HEK293 (cell line): ENCODE measurements at regions not wholly inside any gene's neighbourhood (a gene's known extent, or its start where the extent isn't known, plus 50 kb on each side); places are given as distances from the start of the nearest gene placed in this dataset.

ENCODE experiments used
- CTCF ChIA-PET: fragments of 350-600 bp; formaldehyde crosslinking; extraction: SDS; loops from one replicate; lab custom pipeline; 2021; ENCODE audit warnings: antibody characterized with exemption; lab: Yijun Ruan, JAX
- POLR2A ChIA-PET: fragments of 300-600 bp; formaldehyde crosslinking; extraction: SDS; loops from one replicate; lab custom pipeline; 2020; ENCODE audit warnings: antibody characterized with exemption, inconsistent platforms; lab: Yijun Ruan, JAX
- H3K27ac ChIP-seq: fragments of 200-500 bp; sonication (Bioruptor generic); 2 replicates; pipeline ENCODE4 v1.5.1; 2014; ENCODE audit warnings: low read depth, low read length, control low read depth, inconsistent platforms; ENCODE audit errors: extremely low read depth
- H3K36me3 ChIP-seq, 2 experiments: fragments of 200-500 bp in 1 of 2; sonication (Bioruptor generic) in 1 of 2; 1 replicate in 1 of 2; 2 replicates in 1 of 2; pipeline ENCODE4 v1.5.1; 2014 to 2017; ENCODE audit warnings: inconsistent platforms in 2 of 2, low read length in 2 of 2; ENCODE audit not compliant: control insufficient read depth in 2 of 2, insufficient read depth in 1 of 2
- H3K4me1 ChIP-seq: fragments of 200-500 bp; sonication (Bioruptor generic); 2 replicates; pipeline ENCODE4 v1.5.1; 2014; ENCODE audit warnings: mild to moderate bottlenecking, low read length, inconsistent platforms; ENCODE audit not compliant: control insufficient read depth, insufficient read depth
- H3K4me3 ChIP-seq: 2 replicates; pipeline ENCODE4 v1.5.1; 2011; ENCODE audit warnings: low read depth, mild to moderate bottlenecking, control low read depth, low read length, moderate library complexity
- H3K9me3 ChIP-seq: fragments of 200-500 bp; sonication (Bioruptor generic); 2 replicates; pipeline ENCODE4 v1.5.1; 2014; ENCODE audit warnings: low read depth, low read length, inconsistent platforms; ENCODE audit not compliant: control insufficient read depth, insufficient read depth
- KLF8 ChIP-seq: fragments of 450-650 bp; formaldehyde crosslinking; IDR thresholded peaks from 2 replicates; pipeline ENCODE4 v1.5.1; 2016; ENCODE audit warnings: missing biosample characterization, missing genetic modification characterization
- PRDM10 ChIP-seq: fragments of 450-650 bp; formaldehyde crosslinking; IDR thresholded peaks from 2 replicates; pipeline ENCODE4 v1.5.1; 2016; ENCODE audit warnings: missing biosample characterization, missing genetic modification characterization
- REPIN1 ChIP-seq: fragments of 450-650 bp; formaldehyde crosslinking; IDR thresholded peaks from 2 replicates; pipeline ENCODE4 v1.5.1; 2017; ENCODE audit warnings: missing biosample characterization, missing genetic modification characterization, low read depth
- ZBTB7A ChIP-seq: fragments of 450-650 bp; formaldehyde crosslinking; IDR thresholded peaks from 2 replicates; pipeline ENCODE4 v1.5.1; 2016; ENCODE audit warnings: low read depth, missing biosample characterization, missing genetic modification characterization
- ZNF362 ChIP-seq: fragments of 450-650 bp; formaldehyde crosslinking; IDR thresholded peaks from 2 replicates; pipeline ENCODE4 v1.5.1; 2016; ENCODE audit warnings: missing biosample characterization, missing genetic modification characterization
- ZNF394 ChIP-seq: fragments of 450-650 bp; formaldehyde crosslinking; IDR thresholded peaks from 2 replicates; pipeline ENCODE4 v1.5.1; 2016; ENCODE audit warnings: missing biosample characterization, missing genetic modification characterization, mild to moderate bottlenecking, moderate library complexity, borderline replicate concordance
- ZNF571 ChIP-seq: fragments of 450-650 bp; formaldehyde crosslinking; IDR thresholded peaks from 2 replicates; pipeline ENCODE4 v1.5.0; 2017; ENCODE audit warnings: missing biosample characterization, missing genetic modification characterization
- TF ChIP-seq, protein P1 (sequence below): sonication (generic); formaldehyde crosslinking; IDR thresholded peaks from 2 replicates; pipeline ENCODE4 v1.8.1; 2022; ENCODE audit warnings: mild to moderate bottlenecking, moderate library complexity, missing genetic modification reagents
- TF ChIP-seq, protein P2 (sequence below): fragments of 450-650 bp; formaldehyde crosslinking; IDR thresholded peaks from 2 replicates; pipeline ENCODE4 v1.5.1; 2016; ENCODE audit warnings: missing biosample characterization, missing genetic modification characterization
- TF ChIP-seq, protein P3 (sequence below): IDR thresholded peaks from 2 replicates; pipeline ENCODE4 v1.6.1; 2011; ENCODE audit warnings: mild to moderate bottlenecking, low read depth, low read length, borderline replicate concordance
- TF ChIP-seq, protein P4 (sequence below): fragments of 450-650 bp; formaldehyde crosslinking; IDR thresholded peaks from 2 replicates; pipeline ENCODE4 v1.5.1; 2017; ENCODE audit warnings: missing biosample characterization, mild to moderate bottlenecking, missing genetic modification characterization, moderate library complexity
- TF ChIP-seq, protein P5 (sequence below): fragments of 450-650 bp; formaldehyde crosslinking; IDR thresholded peaks from 2 replicates; pipeline ENCODE4 v1.5.1; 2016; ENCODE audit warnings: missing biosample characterization, missing genetic modification characterization

DNA sequence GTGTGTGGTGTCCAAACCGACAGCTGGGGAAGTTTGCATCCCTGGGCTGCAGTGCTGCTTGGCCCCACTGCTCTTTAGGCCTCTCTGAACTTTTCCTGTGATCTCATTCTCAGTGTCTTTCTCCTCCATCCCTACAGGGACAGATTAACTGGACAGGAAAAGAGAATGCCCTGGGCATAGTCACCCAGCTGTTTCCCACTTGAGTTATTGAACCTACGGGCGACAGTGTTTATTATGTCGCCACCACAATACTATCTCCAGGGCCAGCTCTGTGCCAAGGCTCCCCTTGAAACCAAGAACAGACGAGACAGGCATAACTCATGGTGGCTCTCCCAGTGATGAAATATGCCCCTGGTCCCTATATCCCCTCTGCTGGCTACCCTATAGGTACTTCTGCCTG is 147.8 kb upstream of the EPHA7 start:
- no peak overlapping the region for H3K27ac ChIP-seq
- H3K4me1 ChIP-seq, result no peaks in the 10 kb centered on the region
- H3K4me3 ChIP-seq, result no peak overlapping the region
- H3K9me3 ChIP-seq, result no peaks in the 10 kb centered on the region
- TF ChIP-seq, protein P1, sequence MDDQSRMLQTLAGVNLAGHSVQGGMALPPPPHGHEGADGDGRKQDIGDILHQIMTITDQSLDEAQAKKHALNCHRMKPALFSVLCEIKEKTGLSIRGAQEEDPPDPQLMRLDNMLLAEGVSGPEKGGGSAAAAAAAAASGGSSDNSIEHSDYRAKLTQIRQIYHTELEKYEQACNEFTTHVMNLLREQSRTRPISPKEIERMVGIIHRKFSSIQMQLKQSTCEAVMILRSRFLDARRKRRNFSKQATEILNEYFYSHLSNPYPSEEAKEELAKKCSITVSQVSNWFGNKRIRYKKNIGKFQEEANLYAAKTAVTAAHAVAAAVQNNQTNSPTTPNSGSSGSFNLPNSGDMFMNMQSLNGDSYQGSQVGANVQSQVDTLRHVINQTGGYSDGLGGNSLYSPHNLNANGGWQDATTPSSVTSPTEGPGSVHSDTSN (CRISPR knock-in tag), result no peak
- no peak for TF ChIP-seq ZNF362
- TF ChIP-seq, protein P2, sequence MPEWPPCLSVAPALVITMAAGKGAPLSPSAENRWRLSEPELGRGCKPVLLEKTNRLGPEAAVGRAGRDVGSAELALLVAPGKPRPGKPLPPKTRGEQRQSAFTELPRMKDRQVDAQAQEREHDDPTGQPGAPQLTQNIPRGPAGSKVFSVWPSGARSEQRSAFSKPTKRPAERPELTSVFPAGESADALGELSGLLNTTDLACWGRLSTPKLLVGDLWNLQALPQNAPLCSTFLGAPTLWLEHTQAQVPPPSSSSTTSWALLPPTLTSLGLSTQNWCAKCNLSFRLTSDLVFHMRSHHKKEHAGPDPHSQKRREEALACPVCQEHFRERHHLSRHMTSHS (tag by site-specific recombination), result no peak
- TF ChIP-seq, protein P3, sequence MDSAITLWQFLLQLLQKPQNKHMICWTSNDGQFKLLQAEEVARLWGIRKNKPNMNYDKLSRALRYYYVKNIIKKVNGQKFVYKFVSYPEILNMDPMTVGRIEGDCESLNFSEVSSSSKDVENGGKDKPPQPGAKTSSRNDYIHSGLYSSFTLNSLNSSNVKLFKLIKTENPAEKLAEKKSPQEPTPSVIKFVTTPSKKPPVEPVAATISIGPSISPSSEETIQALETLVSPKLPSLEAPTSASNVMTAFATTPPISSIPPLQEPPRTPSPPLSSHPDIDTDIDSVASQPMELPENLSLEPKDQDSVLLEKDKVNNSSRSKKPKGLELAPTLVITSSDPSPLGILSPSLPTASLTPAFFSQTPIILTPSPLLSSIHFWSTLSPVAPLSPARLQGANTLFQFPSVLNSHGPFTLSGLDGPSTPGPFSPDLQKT, result no peak
- TF ChIP-seq ZBTB7A (tag by site-specific recombination), result no peak
- TF ChIP-seq, protein P4, sequence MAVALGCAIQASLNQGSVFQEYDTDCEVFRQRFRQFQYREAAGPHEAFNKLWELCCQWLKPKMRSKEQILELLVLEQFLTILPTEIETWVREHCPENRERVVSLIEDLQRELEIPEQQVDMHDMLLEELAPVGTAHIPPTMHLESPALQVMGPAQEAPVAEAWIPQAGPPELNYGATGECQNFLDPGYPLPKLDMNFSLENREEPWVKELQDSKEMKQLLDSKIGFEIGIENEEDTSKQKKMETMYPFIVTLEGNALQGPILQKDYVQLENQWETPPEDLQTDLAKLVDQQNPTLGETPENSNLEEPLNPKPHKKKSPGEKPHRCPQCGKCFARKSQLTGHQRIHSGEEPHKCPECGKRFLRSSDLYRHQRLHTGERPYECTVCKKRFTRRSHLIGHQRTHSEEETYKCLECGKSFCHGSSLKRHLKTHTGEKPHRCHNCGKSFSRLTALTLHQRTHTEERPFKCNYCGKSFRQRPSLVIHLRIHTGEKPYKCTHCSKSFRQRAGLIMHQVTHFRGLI, result no peak
- no peak for TF ChIP-seq ZNF571 (tag by site-specific recombination)
- ChIA-PET POLR2A (no interaction called here), CTCF (interaction anchor here (1.0 kb wide), 1 partner anchor 38 kb away, joined by 3 read pairs; no protein-coding TSS in a partner anchor)
- H3K36me3 ChIP-seq, result no peaks in the 10 kb centered on the region

GRCh38 chr6:93566285-93566684 is 146.9 kb upstream of the EPHA7 start:
- H3K27ac ChIP-seq, result no peak overlapping the region
- POLR2A ChIA-PET, result no interaction called here
- no peaks in the 10 kb centered on the region for H3K9me3 ChIP-seq
- no peak overlapping the region for H3K4me3 ChIP-seq
- H3K36me3 ChIP-seq, result no peaks in the 10 kb centered on the region
- TF ChIP-seq, protein P5, sequence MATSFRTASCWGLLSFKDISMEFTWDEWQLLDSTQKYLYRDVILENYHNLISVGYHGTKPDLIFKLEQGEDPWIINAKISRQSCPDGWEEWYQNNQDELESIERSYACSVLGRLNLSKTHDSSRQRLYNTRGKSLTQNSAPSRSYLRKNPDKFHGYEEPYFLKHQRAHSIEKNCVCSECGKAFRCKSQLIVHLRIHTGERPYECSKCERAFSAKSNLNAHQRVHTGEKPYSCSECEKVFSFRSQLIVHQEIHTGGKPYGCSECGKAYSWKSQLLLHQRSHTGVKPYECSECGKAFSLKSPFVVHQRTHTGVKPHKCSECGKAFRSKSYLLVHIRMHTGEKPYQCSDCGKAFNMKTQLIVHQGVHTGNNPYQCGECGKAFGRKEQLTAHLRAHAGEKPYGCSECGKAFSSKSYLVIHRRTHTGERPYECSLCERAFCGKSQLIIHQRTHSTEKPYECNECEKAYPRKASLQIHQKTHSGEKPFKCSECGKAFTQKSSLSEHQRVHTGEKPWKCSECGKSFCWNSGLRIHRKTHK (tag by site-specific recombination), result no peak
- TF ChIP-seq REPIN1 (no peak), PRDM10 (no peak), KLF8 (tag by site-specific recombination) (no peak), ZNF394 (tag by site-specific recombination) (no peak)
- no peaks in the 10 kb centered on the region for H3K4me1 ChIP-seq
- CTCF ChIA-PET, result no interaction called here
